ENCODE measurements at regions not wholly inside any gene's neighbourhood (a gene's known extent, or its start where the extent isn't known, plus 50 kb on each side); places are given as distances from the start of the nearest gene placed in this dataset.

GRCh38 chr3:111481551-111481950 is 60.4 kb upstream of the CD96 start:
- DNase-seq: no peak

DNA sequence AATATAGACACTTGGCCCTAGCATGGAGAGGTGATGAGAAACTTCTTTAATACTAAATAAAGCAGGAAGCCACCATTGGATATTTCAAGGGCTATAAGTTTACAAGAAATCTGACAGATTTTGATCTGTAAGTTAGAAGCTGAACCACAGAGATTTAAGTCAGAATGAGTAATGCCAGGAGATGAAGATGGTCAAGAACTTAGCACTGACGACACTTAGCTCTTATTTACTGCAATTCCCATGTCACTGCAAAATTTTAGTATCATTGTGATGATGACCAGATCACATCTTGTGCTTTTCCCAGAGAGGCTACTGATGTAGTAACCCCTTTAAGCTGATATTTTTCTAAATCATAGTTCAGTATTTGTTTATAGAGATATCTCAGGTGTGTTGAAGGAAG is 59.4 kb upstream of the CD96 start:
- DNase-seq: no peak

GRCh38 chr3:111485086-111485485 is 56.9 kb upstream of the CD96 start:
- DNase-seq: no peak

Measured in NCI-H1105 treated with DMSO at 0.1 percent for 48 hours (cell line).